ENCODE measurements at regions not wholly inside any gene's neighbourhood (a gene's known extent, or its start where the extent isn't known, plus 50 kb on each side); places are given as distances from the start of the nearest gene placed in this dataset.
A peak's percentile ranks its signal among the peaks of the same experiment; 100 is the strongest.

- Histone ChIP-seq H3K36me3 (replicated peaks in 1 of 2; ENCODE audit: control insufficient read depth in 1 of 2, insufficient read depth in 2 of 2, low read length in 1 of 2) (no peaks in the 10 kb centered on the region), H2AFZ (ENCODE audit: low read depth) (no peak overlapping the region), H3K9me2 (no peaks in the 10 kb centered on the region), H3K4me3 (ENCODE audit: low read depth in 2 of 2, low read length in 1 of 2) (no peak overlapping the region), H3K27me3 (ENCODE audit: insufficient read depth) (no peaks in the 10 kb centered on the region), H4K20me1 (ENCODE audit: insufficient read depth) (no peaks in the 10 kb centered on the region), H3K27ac (ENCODE audit: low read depth in 2 of 2, low read length in 1 of 2) (peak overlapping the region in 1 of 2 experiments; percentile 52; a peak in 2 of 4 replicates), H3K4me1 (ENCODE audit: control insufficient read depth in 1 of 2, insufficient read depth in 2 of 2, low read depth in 1 of 2, low read length in 1 of 2) (peaks cover 11 to 16% of the 10 kb centered on the region in 2 experiments; a peak in 2 of 4 replicates), H3F3A (replicated peaks; ENCODE audit: insufficient read depth) (peaks cover 8% of the 10 kb centered on the region), H3K4me2 (peak overlapping the region; percentile 46; the same call in 1 of the 2 replicates), H3K79me2 (ENCODE audit: insufficient read depth) (no peaks in the 10 kb centered on the region), H3K9ac (no peak overlapping the region), H3K9me3 (no peaks in the 10 kb centered on the region)
- ChIA-PET CTCF (no interaction called here), POLR2A (no interaction called here)
- peak; percentile 88 for TF ChIP-seq NFIC (IDR thresholded peaks at IDR 0.05; ENCODE audit: borderline replicate concordance)
- TF ChIP-seq USF2 (IDR thresholded peaks at IDR 0.05; ENCODE audit: borderline replicate concordance, low read depth, low read length): no peak
- no peak for TF ChIP-seq POLR2AphosphoS5 (IDR thresholded peaks at IDR 0.05; ENCODE audit: low read depth, low read length)
- peak; percentile 80; the same call in 1 of the 2 replicates for TF ChIP-seq RXRA (IDR thresholded peaks at IDR 0.05; ENCODE audit: borderline replicate concordance, low read depth)
- no peak for TF ChIP-seq CHD2 (IDR thresholded peaks at IDR 0.05; ENCODE audit: low read length, partially characterized antibody)
- TF ChIP-seq TAF1 (IDR thresholded peaks at IDR 0.05; ENCODE audit: borderline replicate concordance, low read depth, low read length): no peak
- no peak for TF ChIP-seq MEF2A (IDR thresholded peaks at IDR 0.05; ENCODE audit: borderline replicate concordance, low read depth)
- peak; percentile 56; the same call in 1 of the 2 replicates for TF ChIP-seq TEAD4 (IDR thresholded peaks at IDR 0.05; ENCODE audit: borderline replicate concordance, insufficient read depth)
- TF ChIP-seq FOSL2 (IDR thresholded peaks at IDR 0.05; ENCODE audit: borderline replicate concordance, low read depth): peak; percentile 88; the same call in 1 of the 2 replicates
- TF ChIP-seq JUND (IDR thresholded peaks at IDR 0.05): peak; percentile 80
- TF ChIP-seq MAX (IDR thresholded peaks at IDR 0.05; ENCODE audit: low read depth): 0 out of 2 replicates have a peak, but pooled peaks have one; percentile 23
- TF ChIP-seq EP300 (IDR thresholded peaks at IDR 0.05; ENCODE audit: borderline replicate concordance in 1 of 2, low read depth in 1 of 2, low read length in 1 of 2): peak in 1 of 2 experiments; percentile 83; a peak in 1 of 4 replicates
- TF ChIP-seq TCF12 (IDR thresholded peaks at IDR 0.05): peak; percentile 77
- TF ChIP-seq REST (IDR thresholded peaks at IDR 0.05; ENCODE audit: low read depth, low read length): 0 out of 2 replicates have a peak, but pooled peaks have one; percentile 34
- peak; percentile 95 for TF ChIP-seq PBX3 (IDR thresholded peaks at IDR 0.05)
- 50% methylated on average over 2 of the region's 2 CpGs for WGBS (ENCODE audit: low lambda C conversion rate)
- DNase-seq: no peak
These were observed 76.8 kb upstream of the MEDAG start for GRCh38 chr13:30829145-30829832.
